Fibroblast of mammary gland (primary cell): ENCODE measurements at regions not wholly inside any gene's neighbourhood (a gene's known extent, or its start where the extent isn't known, plus 50 kb on each side); places are given as distances from the start of the nearest gene placed in this dataset.

Experiments used
- DNase-seq: peaks from one replicate; pipeline ENCODE4 v3.0.0-alpha.2; 2010; ENCODE audit warnings: low read depth
- H3K4me3 ChIP-seq: 2 replicates; pipeline ENCODE4 v1.5.1; 2011; ENCODE audit warnings: low read depth, mild to moderate bottlenecking, low read length, moderate library complexity; ENCODE audit not compliant: control insufficient read depth
- CTCF ChIP-seq: conservative IDR thresholded peaks from 2 replicates; pipeline ENCODE4 v1.5.1; 2011; ENCODE audit warnings: low read depth, low read length, inconsistent platforms; ENCODE audit not compliant: control insufficient read depth, insufficient read depth

GRCh38 chr4:83996254-83996653, 460.3 kb downstream of the GPAT3 start:
- H3K4me3 ChIP-seq = no peak overlapping the region
- TF ChIP-seq CTCF = no peak
- no peak for DNase-seq

DNA sequence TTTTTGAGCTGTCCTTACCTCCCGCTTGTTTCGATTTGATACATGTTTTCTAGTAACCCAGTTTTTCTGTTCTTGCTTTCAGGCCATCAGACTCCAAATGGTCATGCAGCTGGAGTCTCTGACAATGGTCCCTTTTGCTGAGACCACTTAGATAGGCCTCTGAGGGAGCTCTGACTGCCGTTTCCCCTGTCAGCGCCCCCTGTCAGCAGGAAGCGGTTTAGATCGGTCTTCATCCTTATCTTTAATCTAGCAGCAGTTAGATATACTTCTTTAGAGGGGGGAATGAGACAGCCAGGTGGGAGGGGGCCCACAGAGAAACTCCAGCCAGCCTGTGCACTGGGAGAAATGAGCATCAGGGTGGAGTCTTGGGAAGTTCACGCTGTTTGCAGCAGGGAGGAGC, 457.9 kb downstream of the GPAT3 start:
- no peak overlapping the region for H3K4me3 ChIP-seq
- TF ChIP-seq CTCF = peak; percentile 12
- DNase-seq = no peak

DNA sequence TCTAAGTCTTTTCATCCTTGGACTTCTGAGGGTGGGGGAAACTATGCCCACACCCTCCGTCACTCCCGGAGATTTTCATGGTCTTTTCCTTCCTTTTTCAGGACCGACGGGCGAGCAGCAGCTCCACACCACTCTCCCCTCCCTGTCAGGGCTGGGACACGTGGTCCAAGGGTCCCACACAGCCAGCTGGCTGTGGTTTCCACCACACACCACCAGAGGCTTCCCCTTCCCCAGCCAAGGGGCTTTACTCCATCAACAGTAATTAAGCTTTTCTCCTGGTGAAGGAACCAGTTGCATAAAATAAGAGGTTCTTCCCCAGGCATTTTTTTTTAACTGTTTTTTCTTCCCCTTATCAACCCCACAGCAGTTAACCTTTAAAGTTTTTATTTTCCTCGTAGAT, 453.9 kb downstream of the GPAT3 start:
- H3K4me3 ChIP-seq = no peak overlapping the region
- DNase-seq = no peak
- TF ChIP-seq CTCF = no peak

GRCh38 chr4:83981156-83981555, 445.2 kb downstream of the GPAT3 start:
- no peak overlapping the region for H3K4me3 ChIP-seq
- no peak for TF ChIP-seq CTCF
- no peak for DNase-seq

DNA sequence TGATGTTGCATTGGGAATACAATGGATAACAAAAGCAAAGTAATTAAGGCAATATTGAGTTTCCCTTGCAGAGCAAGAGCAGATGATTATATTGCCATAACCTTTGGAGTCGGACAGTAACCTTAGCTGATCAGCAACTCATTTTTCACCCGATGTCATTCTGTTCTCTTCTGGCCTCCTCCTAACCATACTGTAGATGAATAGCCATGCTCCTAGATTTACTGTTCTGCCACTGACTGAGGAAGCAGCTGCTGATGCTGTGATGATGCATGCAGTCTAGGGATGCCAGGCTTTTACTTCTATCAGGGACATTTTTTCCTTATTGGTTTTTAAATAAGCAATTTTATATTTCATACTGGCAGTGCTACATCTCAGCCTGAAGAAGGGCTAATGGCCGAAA, 443.9 kb downstream of the GPAT3 start:
- TF ChIP-seq CTCF = no peak
- no peak overlapping the region for H3K4me3 ChIP-seq
- DNase-seq = no peak

GRCh38 chr4:83974111-83974780, 438.3 kb downstream of the GPAT3 start:
- no peak overlapping the region for H3K4me3 ChIP-seq
- no peak for TF ChIP-seq CTCF
- peak; percentile 19 for DNase-seq
